Stimulated activated CD4-positive, alpha-beta T cell treated with anti-CD3 and anti-CD28 coated beads, Interleukin-15, amount 100 ng/mL, for 1 hour (primary cell): ENCODE measurements at regions not wholly inside any gene's neighbourhood (a gene's known extent, or its start where the extent isn't known, plus 50 kb on each side); places are given as distances from the start of the nearest gene placed in this dataset.
"Not testable (repeated sequence)": the region's sequence is repeated elsewhere in the genome, so short reads cannot be mapped to it uniquely, and the experiment has no call there.

Source experiments
- DNase-seq, 2 donors: peaks; one replicate each; pipeline ENCODE4 v3.0.0-alpha.2; 2020; ENCODE audit warnings: low read depth in 1 of 2, low spot score in 1 of 2

GRCh38 chr1:168825820-168826219, 96.8 kb upstream of the DPT start:
- DNase-seq: no peak

DNA sequence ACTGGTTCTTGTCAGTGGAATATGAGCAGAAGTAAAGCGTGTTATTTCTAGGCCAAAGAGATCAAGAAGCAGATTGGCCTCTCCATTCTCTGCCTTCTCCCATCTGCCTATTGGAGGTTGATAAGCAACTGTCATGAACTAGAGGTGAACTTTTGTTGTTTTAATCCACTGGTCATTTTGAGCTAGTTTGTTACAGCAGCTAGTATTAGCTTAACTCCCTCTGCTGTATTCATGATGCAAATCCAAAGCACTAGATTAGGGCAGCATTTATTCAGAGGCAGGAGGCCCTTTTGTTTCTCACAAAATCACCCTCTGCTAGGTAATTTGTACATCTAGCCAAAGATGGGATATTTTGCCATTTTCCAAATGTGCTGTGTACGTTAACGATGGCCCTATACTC, 97.3 kb upstream of the DPT start:
- no peak for DNase-seq

- DNase-seq: no peak
Observed at GRCh38 chr1:168827557-168827956, 98.6 kb upstream of the DPT start.

DNA sequence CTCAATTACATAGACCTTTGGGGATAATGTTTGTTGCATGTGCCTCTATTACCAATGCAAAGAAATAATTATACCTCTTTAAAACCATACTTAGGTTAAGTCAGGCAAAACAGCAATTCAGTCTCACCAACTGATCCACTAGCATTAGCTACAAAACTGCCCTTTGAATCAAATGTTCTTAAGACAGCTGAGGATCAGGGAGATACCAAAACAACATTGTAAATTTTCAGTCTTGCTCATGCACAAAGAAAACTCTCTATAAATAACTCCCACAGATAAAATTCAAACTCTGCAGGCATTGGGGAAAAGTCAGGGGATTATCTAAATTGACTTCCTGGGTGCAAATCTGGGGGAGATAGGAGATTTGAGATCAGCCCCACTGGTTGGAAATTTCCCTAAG, 100.9 kb upstream of the DPT start:
- DNase-seq: no peak

GRCh38 chr1:168830562-168830961, 101.6 kb upstream of the DPT start:
- no peak for DNase-seq

DNA sequence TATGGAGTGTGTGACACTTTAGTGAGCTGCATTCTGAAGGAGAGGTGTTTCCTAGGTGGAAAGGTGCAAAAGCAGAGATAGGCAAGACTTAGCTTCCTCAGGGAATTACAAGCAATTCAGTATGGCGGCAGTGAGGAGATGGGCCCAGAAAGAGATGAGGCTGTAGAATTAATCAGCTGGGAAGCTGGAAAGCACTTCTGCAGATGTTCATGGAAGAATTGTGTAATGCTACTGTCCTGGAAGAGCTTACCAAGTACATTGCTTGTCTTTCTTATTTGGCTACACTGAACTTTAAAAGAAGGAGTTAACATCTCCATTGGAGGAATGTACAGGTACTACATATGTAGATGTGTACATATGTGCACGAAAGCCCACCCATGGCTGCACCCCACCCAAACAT, 103.7 kb upstream of the DPT start:
- no peak for DNase-seq

- DNase-seq: no peak
Observed at GRCh38 chr1:168833362-168833761, 104.4 kb upstream of the DPT start.

GRCh38 chr1:168833801-168834224, 104.8 kb upstream of the DPT start:
- DNase-seq: no peak

GRCh38 chr1:168834225-168834872, 105.3 kb upstream of the DPT start:
- DNase-seq: no peak

DNA sequence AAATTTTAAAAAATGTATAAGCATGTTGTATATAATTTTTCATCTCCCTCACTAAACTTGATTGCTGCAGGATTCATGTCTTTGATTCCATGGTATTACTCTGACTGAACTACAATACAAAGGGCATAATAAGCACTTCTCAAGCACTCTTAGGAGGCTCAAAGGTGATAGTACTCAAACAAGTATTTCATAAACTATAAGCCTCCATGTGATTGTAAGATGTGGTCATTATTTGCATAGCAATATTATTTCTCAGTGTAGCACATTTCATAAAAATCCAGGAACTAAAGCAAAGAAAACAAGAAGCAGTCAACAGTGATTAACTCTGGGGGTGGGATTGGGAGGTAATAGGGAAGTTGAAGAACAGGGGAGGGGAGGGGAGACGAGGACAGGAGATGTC, 106.2 kb upstream of the DPT start:
- no peak for DNase-seq

DNA sequence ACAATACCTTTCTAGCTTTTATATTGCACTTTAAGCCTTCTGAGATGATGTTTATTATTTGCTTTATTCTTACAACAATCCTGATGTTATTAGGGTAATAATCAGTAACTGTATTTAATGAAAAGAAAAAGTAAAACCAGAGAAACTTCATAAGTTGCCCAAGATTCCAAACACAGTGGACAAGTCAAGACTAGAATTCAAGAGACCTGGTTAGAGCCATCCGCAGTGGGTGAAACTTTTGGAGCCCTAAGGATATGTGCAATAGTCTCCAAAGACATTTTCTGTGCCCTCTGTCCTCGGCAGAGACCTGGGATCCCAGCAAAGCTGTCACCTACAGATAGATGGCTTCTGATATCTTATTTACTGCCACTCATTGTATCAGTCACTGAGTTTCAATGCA, 106.8 kb upstream of the DPT start:
- DNase-seq: no peak

DNA sequence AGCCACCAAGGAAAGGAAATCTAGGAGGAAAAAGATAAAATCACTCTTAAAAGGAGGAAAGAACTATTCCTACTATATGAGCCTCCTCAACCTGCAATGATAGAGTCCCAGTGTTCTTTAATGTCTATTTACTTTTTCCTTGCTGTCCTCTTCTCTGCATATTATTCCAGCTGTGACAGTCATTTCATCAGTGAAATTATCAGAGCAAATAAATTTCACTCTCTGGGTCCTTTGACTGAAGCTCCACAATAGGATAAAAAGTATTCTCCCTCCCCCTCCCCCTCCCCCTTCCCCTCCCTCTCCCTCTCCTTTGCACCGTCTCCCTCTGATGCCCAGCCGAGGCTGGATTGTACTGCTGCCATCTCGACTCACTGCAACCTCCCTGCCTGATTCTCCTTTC, 107.5 kb upstream of the DPT start:
- DNase-seq: no peak

DNA sequence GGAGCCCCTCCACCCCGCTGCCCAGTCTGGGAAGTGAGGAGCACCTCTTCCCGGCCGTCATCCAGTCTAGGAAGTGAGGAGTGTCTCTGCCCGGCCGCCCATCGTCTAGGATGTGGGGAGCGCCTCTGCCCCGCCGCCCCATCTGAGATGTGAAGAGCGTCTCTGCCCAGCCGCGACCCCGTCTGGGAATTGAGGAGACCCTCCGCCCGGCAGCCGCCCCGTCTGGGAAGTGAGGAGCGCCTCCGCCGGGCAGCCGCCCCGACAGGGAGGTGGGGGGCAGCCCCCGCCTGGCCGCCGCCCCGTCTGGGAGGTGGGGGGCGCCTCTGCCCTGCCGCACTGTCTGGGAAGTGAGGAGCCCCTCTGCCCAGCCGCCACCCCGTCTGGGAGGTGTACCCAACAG, 108.2 kb upstream of the DPT start:
- DNase-seq: not testable (repeated sequence)

- DNase-seq: no peak
Observed at GRCh38 chr1:168842306-168842705, 113.3 kb upstream of the DPT start.

- no peak for DNase-seq
Observed at GRCh38 chr1:168842916-168843315, 113.9 kb upstream of the DPT start.

DNA sequence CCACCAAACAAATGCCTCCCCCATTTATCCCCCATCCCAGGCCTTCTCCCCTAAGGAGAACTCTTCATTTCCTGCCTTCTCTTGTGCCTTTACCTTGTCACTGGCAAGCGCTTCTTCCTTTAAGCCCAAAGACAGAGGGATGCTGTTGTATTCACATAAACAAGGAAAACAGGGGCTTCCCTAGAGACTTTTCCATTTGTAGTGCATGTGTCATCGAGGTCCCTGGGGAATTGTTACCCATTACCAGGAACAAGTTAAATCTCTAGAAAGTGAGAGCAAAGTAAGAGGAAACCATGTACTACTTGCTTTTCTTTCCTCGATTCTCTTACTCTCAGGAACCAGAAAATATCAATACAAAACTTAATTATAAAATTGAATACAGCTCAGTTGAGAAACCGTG, 114.4 kb upstream of the DPT start:
- no peak for DNase-seq

DNA sequence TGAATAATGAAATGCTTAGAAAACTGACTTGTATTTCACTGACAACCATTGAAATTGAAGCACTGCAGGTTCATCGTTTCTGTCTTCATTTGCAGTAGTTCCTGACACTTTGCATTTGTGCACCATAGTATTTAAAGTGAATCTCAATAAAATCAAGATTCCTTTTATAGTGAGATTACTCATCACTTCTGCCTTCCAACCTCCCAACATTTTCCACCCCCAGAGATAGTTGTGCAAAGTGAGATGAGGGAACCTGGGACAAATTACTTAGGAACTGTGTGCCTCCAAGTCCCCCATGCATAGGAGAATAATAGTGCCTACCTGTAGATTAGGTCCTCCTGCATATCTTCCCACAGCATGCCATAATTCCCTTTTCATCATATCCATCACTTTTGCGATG, 114.9 kb upstream of the DPT start:
- no peak for DNase-seq

DNA sequence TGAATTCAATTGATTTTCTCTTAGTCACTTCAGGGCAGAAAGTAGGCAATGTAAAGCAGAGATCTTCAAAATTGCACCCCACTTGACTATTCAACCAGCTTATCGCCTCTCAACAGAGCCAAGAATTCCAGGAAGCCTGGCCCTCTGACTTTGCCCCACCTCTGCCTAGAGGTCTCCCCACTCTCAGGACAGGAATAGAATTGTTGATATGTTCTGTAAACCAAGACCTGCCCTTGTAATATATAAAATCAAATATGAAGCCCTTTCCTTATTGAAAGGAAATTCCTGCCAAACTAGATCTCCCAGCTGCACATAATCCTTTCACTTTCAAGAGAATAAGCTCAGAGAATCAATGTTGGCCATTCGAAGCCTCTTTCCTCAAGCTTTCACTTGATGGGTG, 116.1 kb upstream of the DPT start:
- no peak for DNase-seq

DNA sequence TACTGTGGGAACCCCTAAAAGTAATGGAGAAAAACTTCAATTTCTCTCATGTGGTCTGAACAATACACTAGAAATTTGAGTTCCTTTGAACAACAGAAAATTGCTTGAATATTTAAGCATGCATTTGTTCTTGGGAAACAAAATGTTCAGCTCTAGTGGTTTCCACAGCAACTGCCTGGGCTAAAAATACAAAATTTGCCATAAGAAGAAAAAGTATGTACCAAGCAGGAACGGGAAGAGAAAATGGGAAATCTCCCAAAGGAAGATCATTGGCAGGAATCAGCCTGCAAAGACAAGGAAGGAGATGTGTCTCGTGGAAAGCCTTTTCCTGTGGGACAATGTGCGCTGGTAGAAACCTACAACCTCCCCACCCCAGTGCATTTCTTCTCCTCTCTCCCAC, 119.0 kb upstream of the DPT start:
- no peak for DNase-seq

DNA sequence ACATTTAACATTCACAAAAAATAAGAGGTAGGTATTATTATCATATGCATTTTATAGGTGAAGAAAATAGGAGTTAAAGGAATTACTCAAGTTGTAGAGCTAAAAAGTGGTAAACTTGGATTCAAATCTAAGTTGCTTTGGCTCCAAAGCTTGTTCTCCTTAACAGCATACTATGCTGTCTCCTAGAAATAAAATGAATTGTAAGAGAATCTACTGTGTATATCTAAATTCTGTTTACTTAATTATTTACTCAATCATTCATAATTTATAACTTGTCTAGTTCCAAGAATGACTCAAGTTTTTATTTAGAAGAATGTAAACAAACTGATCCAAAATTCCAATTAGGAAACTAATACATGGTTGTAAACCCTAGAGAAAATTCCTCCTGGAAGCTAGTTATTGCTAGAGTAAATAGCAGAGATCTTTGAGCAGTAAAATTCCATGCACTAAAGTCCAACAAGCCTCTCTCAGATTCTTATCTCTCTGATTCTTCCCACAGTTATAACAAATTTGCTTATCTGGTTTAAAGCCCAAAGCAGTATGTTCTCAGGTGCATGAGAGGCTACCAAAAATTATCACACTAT, 132.5 kb upstream of the DPT start:
- no peak for DNase-seq

DNA sequence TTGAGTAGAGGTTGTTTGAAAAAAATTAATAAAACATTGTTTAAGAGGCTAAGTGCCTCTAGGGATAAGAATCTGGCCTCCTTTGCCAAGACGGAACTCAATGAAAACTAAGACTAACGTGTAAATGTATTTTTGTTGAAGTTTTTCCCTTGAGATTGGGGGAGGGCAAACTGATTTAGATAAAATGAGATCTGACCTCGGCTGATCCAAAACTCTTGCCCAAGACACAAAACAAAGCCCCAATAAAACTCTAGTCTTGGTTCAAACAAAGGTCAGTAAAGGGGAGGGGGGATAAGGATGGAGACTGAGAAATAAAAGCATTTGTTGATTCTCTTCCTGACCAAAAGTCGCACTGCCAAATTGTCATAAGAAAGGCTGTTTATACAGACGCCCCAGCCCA, 134.8 kb upstream of the DPT start:
- no peak for DNase-seq

GRCh38 chr1:168864266-168864665, 135.3 kb upstream of the DPT start:
- DNase-seq: no peak

DNA sequence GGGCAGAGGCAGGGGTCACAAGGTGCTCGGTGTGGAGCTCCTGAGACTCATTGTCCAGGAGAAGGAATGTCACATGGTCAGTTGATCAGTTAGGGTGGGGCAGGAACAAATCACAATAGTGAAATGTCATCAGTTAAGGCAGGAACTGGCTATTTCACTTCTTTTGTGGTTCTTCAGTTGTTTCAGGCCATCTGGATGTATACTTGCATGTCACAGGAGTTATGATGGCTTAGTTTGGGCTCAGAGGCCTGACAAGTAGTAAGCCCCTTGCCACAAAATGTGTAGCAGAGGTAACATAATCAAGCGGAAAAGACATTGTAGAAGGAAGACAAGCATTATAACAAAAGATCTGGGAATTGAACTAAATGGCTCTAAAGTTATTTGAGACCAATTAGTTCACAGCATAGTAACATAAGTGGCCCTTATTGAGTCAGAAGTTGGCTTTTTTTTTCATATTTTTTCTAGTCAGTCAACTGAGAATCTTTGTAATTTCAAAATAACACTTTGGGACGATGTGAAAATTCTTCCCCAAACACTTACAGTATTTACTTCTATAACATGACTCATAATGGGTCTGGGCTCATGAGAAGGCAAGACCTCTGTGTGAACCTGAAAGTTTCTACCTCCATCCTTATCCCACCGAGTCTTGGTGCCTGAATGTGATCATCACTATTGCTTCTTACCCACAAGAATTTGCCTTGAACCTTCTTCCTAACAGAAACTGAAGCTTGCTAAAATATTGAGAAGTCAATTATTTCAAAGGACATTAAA, 137.0 kb upstream of the DPT start:
- DNase-seq: no peak
